GM12878 (cell line): ENCODE measurements at regions not wholly inside any gene's neighbourhood (a gene's known extent, or its start where the extent isn't known, plus 50 kb on each side); places are given as distances from the start of the nearest gene placed in this dataset.

Source experiments
- HSF1 ChIP-seq: fragments of 150-350 bp; IDR thresholded peaks from 2 replicates; pipeline ENCODE4 v1.6.1; 2014; ENCODE audit warnings: mild to moderate bottlenecking, low read depth, low read length
- IKZF2 ChIP-seq, 2 experiments: fragments of 450-650 bp; IDR thresholded peaks; 2 replicates each; pipeline ENCODE4 v1.6.1; 2017; ENCODE audit warnings: mild to moderate bottlenecking in 2 of 2, moderate library complexity in 2 of 2
- MEF2B ChIP-seq: fragments of 450-650 bp; IDR thresholded peaks from 2 replicates; pipeline ENCODE4 v1.6.1; 2018; ENCODE audit warnings: mild to moderate bottlenecking, moderate library complexity; ENCODE audit not compliant: partially characterized antibody, poor library complexity, severe bottlenecking
- MLLT1 ChIP-seq: fragments of 450-650 bp; IDR thresholded peaks from 2 replicates; pipeline ENCODE4 v1.6.1; 2016; ENCODE audit warnings: mild to moderate bottlenecking
- NFYB ChIP-seq: IDR thresholded peaks from 2 replicates; pipeline ENCODE4 v1.6.1; 2011; ENCODE audit warnings: low read depth, mild to moderate bottlenecking, low read length, improper control_type of control experiment, moderate library complexity; ENCODE audit not compliant: insufficient read depth
- RELB ChIP-seq: fragments of 450-650 bp; IDR thresholded peaks from 2 replicates; pipeline ENCODE4 v1.6.1; 2017; ENCODE audit warnings: low read depth, mild to moderate bottlenecking, moderate library complexity
- REST ChIP-seq: IDR thresholded peaks from 2 replicates; pipeline ENCODE4 v1.6.1; 2012; ENCODE audit warnings: mild to moderate bottlenecking, low read depth, low read length
- RUNX3 ChIP-seq: IDR thresholded peaks from 2 replicates; pipeline ENCODE4 v1.6.1; 2012; ENCODE audit warnings: low read length, inconsistent platforms
- SIN3A ChIP-seq: IDR thresholded peaks from 2 replicates; pipeline ENCODE4 v1.6.1; 2012; ENCODE audit warnings: low read depth, low read length, improper control_type of control experiment
- SMAD5 ChIP-seq: IDR thresholded peaks from 2 replicates; pipeline ENCODE4 v1.6.1; 2016; ENCODE audit warnings: antibody characterized with exemption, low read depth
- SUZ12 ChIP-seq: fragments of 200-600 bp; sonication (generic); IDR thresholded peaks from one replicate; pipeline ENCODE4 v1.6.1; 2018; ENCODE audit warnings: antibody characterized with exemption, mild to moderate bottlenecking; ENCODE audit not compliant: unreplicated experiment
- ZNF207 ChIP-seq: fragments of 450-650 bp; IDR thresholded peaks from 2 replicates; pipeline ENCODE4 v1.6.1; 2014; ENCODE audit warnings: antibody characterized with exemption, mild to moderate bottlenecking, borderline replicate concordance
- ZNF217 ChIP-seq: fragments of 450-650 bp; IDR thresholded peaks from 2 replicates; pipeline ENCODE4 v1.6.1; 2017; ENCODE audit warnings: antibody characterized with exemption, mild to moderate bottlenecking
- ZNF687 ChIP-seq: fragments of 450-650 bp; IDR thresholded peaks from 2 replicates; pipeline ENCODE4 v1.6.1; 2017; ENCODE audit warnings: mild to moderate bottlenecking, moderate library complexity

GRCh38 chr4:100093091-100093866, 97.0 kb downstream of the DDIT4L start (continued):
- TF ChIP-seq NFYB (no peak), SIN3A (no peak), SUZ12 (no peak), RELB (peak; percentile 65; the same call in 1 of the 2 replicates), RUNX3 (peak; percentile 25; the same call in 1 of the 2 replicates), MEF2B (peak; percentile 88), MLLT1 (no peak), ZNF217 (peak; percentile 32; the same call in 1 of the 2 replicates), ZNF687 (0 out of 2 replicates have a peak, but pooled peaks have one; percentile 46), REST (no peak), SMAD5 (no peak), HSF1 (no peak), IKZF2 (IDR thresholded peaks at IDR 0.05) (peak; percentile 72 to 78), ZNF207 (no peak)
